Gastrocnemius medialis (tissue), 4 donors: ENCODE measurements at regions not wholly inside any gene's neighbourhood (a gene's known extent, or its start where the extent isn't known, plus 50 kb on each side); places are given as distances from the start of the nearest gene placed in this dataset.
A peak's percentile ranks its signal among the peaks of the same experiment; 100 is the strongest.
"Not testable (repeated sequence)": the region's sequence is repeated elsewhere in the genome, so short reads cannot be mapped to it uniquely, and the experiment has no call there.

ENCODE experiments used
- ATAC-seq, 2 donors: fragments of 150-250 bp; one replicate each; pipeline ENCODE4 v1.9.1; 2016
- DNase-seq, 2 donors: peaks; one replicate each; pipeline ENCODE4 v3.0.0-alpha.2; 2019
- H3K27ac ChIP-seq, 4 donors: fragments of 200-600 bp; sonication (generic); 1 replicate in 1 of 4; 2 replicates in 3 of 4; pipeline ENCODE4 v1.5.1; 2016 to 2018; ENCODE audit warnings: mild to moderate bottlenecking in 2 of 4, moderate library complexity in 1 of 4
- H3K27me3 ChIP-seq, 3 donors: fragments of 200-600 bp; sonication (generic) in 2 of 3; 1 replicate in 1 of 3; 2 replicates in 2 of 3; pipeline versions ENCODE4 v1.5.1 to v1.6.0; 2016 to 2019; ENCODE audit warnings: mild to moderate bottlenecking in 1 of 3, moderate library complexity in 1 of 3
- H3K36me3 ChIP-seq, 2 donors: fragments of 200-600 bp; sonication (generic) in 1 of 2; one replicate each; pipeline ENCODE4 v1.5.1; 2017 to 2018
- H3K4me1 ChIP-seq, 2 donors: fragments of 200-600 bp; sonication (generic) in 1 of 2; one replicate each; pipeline ENCODE4 v1.5.1; 2016 to 2017; ENCODE audit warnings: mild to moderate bottlenecking in 2 of 2
- H3K4me3 ChIP-seq, 4 donors: fragments of 200-600 bp; sonication (generic) in 3 of 4; 1 replicate in 1 of 4; 2 replicates in 3 of 4; pipeline ENCODE4 v1.5.1; 2016 to 2019; ENCODE audit warnings: mild to moderate bottlenecking in 2 of 4
- H3K9me3 ChIP-seq, 3 donors: fragments of 200-600 bp; sonication (generic) in 2 of 3; 1 replicate in 1 of 3; 2 replicates in 2 of 3; pipeline ENCODE4 v1.5.1; 2016 to 2019
- in situ Hi-C, 4 donors: fragments of 200-750 bp; cut with MboI; loops; one replicate each; pipeline versions ENCODE4 v1.15.0 to v1.8.0; 2017; ENCODE audit warnings: low sequenced_read_pairs in 4 of 4
- intact Hi-C: fragments of 100-400 bp; cut with DNase I; formaldehyde crosslinking; loops from one replicate; pipeline ENCODE4 v1.15.1; 2023; ENCODE audit warnings: low total_unique reads

DNA sequence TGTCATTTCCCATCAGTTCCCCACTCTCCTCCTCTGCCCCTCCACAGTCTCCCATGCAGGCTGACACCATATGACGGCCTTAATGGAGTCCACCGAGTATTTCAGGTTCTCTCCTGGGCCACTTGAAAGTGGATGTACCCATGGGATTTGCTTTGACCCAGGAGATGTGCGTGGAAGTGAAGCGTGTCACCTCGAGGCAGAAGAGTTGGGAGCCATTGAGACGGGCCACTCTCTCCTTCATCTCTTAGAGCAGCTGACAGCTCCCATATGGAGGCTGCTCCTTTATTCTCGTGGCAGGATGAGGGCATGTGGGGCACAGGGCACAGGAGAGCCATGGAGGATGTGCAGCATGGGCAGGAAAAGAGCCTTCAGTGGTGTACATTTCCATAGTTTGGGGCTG, 144.7 kb upstream of the CRYM start:
- in situ Hi-C loops, H3K27ac ChIP-seq, H3K36me3 ChIP-seq, DNase-seq, H3K4me1 ChIP-seq, H3K27me3 ChIP-seq, intact Hi-C loops, ATAC-seq, H3K9me3 ChIP-seq, H3K4me3 ChIP-seq: not testable (repeated sequence)

DNA sequence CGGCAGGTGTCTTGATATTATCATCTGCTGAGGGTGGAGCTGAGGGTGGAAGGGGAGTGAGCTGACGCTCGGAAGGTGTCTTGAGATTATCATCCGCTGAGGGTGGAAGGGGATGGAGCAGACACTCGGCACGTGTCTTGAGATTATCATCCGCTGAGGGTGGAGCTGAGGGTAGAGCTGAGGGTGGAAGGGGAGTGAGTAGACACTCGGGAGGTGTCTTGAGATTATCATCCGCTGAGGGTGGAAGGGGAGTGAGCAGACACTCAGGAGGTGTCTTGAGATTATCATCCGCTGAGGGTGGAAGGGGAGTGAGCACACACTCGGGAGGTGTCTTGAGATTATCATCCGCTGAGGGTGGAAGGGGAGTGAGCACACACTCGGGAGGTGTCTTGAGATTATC, 126.6 kb upstream of the CRYM start:
- H3K9me3 ChIP-seq, intact Hi-C loops, ATAC-seq, DNase-seq, H3K4me3 ChIP-seq, H3K27ac ChIP-seq, H3K27me3 ChIP-seq, H3K36me3 ChIP-seq, H3K4me1 ChIP-seq, in situ Hi-C loops: not testable (repeated sequence)

DNA sequence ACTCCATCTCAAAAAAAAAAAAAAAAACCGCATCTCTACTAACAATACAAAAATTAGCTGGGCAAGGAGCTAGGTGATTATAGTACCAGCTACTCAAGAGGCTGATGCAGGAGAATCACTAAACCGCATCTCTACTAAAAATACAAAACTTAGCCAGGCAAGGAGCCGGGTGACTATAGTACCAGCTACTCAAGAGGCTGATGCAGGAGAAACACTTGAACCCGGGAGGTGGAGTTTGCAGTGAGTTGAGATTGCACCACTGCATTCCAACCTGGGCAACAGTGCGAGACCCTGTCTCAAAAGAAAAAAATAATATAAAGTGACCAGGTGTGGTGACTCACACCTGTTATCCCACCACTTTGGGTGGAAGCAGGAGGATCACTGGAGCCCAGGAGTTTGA, 119.8 kb upstream of the CRYM start:
- H3K36me3 ChIP-seq, H3K27ac ChIP-seq, H3K4me3 ChIP-seq, DNase-seq, intact Hi-C loops, H3K9me3 ChIP-seq, in situ Hi-C loops, ATAC-seq, H3K4me1 ChIP-seq, H3K27me3 ChIP-seq: not testable (repeated sequence)

DNA sequence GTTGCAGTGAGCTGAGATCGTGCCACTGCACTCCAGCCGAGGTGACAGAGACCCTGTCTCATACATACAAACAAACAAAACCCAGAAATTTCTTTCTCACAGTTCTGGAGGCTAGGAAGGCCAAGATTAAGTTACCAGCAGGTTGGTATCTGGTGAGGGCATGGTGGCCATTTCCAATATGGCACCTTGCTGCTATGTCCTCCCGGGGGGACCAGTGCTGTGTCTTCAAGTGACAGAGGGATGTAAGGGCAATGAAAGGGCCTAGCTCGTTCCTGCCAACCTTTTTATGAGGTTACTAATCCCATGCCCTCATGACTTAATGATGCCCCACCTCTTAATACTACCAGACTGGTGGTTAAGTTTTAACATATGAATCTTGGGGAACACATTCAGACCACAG, 118.5 kb upstream of the CRYM start:
- H3K4me3 ChIP-seq, in situ Hi-C loops, H3K27me3 ChIP-seq, ATAC-seq, H3K9me3 ChIP-seq, intact Hi-C loops, H3K36me3 ChIP-seq, H3K27ac ChIP-seq, H3K4me1 ChIP-seq, DNase-seq: not testable (repeated sequence)

DNA sequence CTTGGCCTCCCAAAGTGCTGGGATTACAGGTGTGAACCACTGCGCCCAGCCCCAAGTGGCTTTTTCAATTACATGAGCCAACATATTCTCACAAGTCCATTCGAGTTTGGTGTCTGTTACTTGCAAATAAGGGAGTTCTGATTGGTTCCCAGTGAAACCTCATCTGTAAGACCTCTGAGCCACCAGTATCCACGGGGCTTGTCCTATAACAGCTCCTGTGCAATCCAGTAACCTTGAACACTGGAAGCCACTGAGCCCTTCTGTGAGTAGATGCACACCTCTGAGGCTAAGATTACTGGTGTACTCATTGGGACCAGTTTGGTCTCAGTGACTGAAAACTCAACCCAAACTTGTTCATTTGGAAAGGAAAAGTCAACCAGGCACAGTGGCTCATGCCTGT, 112.5 kb upstream of the CRYM start:
- H3K9me3 ChIP-seq, H3K4me1 ChIP-seq, DNase-seq, ATAC-seq, H3K27ac ChIP-seq, H3K27me3 ChIP-seq, intact Hi-C loops, H3K36me3 ChIP-seq, H3K4me3 ChIP-seq, in situ Hi-C loops: not testable (repeated sequence)

DNA sequence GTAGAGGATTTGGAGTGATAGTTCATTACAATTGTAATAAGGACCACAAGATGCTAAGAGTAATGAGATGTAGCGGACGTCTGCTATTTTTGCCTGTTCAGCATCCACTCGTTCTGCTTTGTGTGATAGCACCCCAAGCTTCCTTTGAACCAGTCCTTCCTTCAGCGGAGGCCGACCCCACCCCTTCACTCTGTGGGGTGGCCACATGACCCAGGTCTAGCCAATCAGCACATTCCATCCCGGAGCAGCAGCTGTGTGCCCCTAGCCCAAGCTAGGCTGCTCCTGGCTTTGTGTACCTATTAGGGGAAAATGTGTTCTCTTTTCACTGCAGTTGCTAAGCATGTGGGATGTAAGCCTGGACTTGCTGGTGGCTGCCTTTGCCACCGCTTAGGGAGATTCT, 111.8 kb upstream of the CRYM start:
- H3K27ac ChIP-seq, H3K4me3 ChIP-seq, intact Hi-C loops, H3K27me3 ChIP-seq, H3K9me3 ChIP-seq, DNase-seq, in situ Hi-C loops, H3K4me1 ChIP-seq, ATAC-seq, H3K36me3 ChIP-seq: not testable (repeated sequence)

DNA sequence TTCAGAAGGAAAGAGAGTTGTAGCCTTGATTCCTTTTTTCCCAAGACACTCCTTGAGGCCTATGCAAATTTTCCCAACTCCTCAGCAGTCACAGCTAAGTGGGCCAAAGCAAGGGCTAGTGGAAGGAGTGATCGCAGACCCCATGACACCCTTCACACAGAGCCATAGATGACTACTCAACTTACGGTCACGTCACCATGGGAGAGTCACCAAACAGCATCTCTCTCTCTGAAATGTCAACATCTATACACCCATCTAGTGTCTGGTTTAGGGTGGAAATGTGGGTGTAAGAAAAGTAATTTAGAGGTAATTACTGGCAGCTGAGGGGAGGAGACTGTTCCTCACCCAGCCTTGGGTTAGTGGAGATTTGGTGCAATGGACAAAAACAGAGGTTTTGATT, 109.7 kb upstream of the CRYM start:
- H3K36me3 ChIP-seq, H3K4me1 ChIP-seq, H3K27me3 ChIP-seq, H3K27ac ChIP-seq, intact Hi-C loops, in situ Hi-C loops, ATAC-seq, DNase-seq, H3K4me3 ChIP-seq, H3K9me3 ChIP-seq: not testable (repeated sequence)

DNA sequence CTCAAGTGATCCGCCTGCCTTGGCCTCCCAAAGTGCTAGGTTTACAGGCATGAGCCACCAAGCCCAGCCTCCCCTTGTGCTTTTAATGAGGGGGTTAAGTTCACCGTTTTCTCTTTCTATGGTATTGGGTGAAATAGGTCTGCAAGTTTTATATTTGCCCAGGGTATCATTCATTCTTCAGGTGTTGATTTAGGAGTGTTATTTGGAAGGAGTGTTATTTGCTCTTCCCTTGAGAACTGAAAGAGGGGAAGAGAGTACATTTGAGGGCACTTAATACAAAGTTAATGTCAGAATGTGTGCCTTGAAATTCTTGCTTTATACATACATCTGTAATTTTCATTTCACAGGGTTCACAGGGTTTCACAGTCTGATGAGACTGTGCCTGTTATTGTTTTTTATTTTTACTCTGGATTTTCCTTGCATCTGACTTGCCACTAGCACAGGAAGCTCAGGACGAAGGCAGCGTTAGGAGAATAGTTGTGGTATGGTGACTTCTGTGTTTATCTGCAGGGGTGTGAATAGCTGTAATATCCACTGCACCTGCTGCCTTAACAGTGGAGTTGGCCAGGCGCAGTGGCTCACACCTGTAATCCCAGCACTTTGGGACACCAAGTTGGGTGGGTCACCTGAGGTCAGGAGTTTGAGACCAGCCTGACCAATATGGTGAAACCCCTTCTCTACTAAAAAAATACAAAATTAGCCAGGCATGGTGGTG, 108.3 kb upstream of the CRYM start:
- H3K4me1 ChIP-seq, intact Hi-C loops, ATAC-seq, DNase-seq, H3K9me3 ChIP-seq, in situ Hi-C loops, H3K27ac ChIP-seq, H3K27me3 ChIP-seq, H3K36me3 ChIP-seq, H3K4me3 ChIP-seq: not testable (repeated sequence)

DNA sequence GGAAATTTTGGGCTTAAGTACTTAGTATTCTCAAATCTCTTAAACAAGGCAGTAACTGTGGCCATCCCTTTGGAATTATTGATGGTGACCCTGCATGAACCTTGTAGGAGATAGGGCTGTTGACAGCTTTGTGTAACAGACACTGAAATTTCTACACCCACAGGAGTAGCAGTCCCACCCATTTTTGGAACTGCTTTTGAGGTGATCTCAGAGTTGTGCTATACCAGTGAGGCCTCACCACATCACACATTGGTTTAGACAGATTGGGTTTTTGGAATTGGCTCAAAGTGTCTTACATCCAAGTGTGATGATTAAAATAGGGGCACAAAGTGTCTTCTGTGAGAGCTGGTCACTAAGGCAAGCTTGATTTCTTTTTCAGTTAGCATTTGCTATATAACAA, 105.6 kb upstream of the CRYM start:
- H3K4me1 ChIP-seq, H3K27me3 ChIP-seq, H3K9me3 ChIP-seq, intact Hi-C loops, H3K4me3 ChIP-seq, in situ Hi-C loops, H3K27ac ChIP-seq, H3K36me3 ChIP-seq, DNase-seq: not testable (repeated sequence)
- ATAC-seq = peak in 1 of 2 donors; percentile 44

DNA sequence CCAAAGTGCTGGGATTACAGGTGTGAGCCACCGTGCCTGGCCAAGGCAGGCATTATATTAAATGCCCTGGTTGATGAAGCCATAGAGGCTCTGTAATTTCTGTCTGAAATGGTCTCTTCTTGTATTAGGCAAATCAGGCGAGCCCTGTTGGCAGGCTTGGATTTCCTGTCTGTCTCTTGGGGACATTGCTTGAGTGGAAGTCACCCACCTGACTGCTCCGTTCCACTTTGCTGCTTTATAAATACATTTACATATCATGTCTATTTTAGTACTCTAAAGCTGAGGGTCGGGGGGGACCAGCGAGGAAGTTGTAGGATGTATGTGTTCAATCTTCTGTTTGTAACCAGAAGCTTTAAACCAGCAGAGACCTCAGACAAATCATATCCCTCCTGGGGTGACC, 101.6 kb upstream of the CRYM start:
- H3K27ac ChIP-seq, DNase-seq, ATAC-seq, H3K36me3 ChIP-seq, H3K4me3 ChIP-seq, in situ Hi-C loops, H3K4me1 ChIP-seq, H3K9me3 ChIP-seq, intact Hi-C loops, H3K27me3 ChIP-seq: not testable (repeated sequence)

DNA sequence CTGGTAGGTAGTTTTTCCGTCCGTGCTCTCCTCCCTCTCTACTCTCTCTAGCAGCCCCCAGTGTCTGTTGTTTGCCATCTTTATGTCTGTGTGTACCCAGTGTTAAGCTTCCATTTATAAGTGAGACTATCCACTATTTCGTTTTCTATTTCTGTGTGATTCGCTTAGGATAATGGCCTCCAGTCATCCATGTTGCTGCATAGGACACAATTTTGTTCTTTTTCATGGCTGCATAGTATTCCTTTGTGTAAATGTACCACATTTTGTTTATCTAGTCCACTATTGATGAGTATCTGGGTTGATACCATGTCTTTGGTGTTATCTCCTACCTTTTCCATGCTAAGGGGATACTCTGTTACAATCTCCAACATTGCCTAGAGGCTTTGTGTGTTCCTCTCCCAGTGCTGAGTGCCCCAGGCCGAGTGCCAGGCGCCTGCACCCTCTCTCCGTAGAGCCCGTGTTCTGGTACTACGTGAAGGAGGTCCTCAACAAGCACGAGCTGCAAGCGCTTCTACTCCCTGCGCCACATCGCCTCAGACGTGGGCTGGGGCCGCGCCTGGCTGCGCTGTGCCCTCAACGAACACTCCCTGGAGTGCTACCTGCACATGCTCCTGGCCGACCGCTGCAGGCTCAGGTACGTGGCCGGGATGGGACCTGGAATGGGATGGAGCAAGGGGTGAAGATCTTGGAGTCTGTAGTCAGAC, 98.3 kb upstream of the CRYM start:
- H3K4me3 ChIP-seq, ATAC-seq, H3K27me3 ChIP-seq, in situ Hi-C loops, H3K27ac ChIP-seq, H3K36me3 ChIP-seq, H3K4me1 ChIP-seq, H3K9me3 ChIP-seq, DNase-seq, intact Hi-C loops: not testable (repeated sequence)

DNA sequence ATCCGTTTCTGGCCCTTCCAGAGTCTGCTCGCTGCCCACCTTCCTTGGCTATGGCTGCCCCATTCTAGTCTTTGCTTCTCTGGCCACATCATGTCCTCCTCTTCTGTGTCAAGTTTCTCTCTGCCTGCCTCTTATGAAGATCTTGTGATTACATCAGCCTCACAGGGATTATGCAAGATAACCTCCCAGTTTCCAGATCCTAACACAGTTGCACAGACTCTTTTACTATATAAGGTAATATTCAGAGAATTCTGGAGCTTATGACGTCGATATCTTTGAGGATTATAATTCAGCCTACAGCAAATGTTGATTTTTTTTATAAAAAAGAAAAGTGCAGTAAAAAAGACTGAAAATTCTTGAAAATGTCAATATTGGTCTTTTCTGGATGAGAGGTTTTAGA, 97.2 kb upstream of the CRYM start:
- H3K27ac ChIP-seq, H3K4me1 ChIP-seq, DNase-seq, in situ Hi-C loops, H3K36me3 ChIP-seq, H3K27me3 ChIP-seq, intact Hi-C loops, H3K9me3 ChIP-seq, H3K4me3 ChIP-seq: not testable (repeated sequence)
- peak; percentile 45 to 77 for ATAC-seq
